Tibial artery (tissue), 4 donors: ENCODE measurements at regions not wholly inside any gene's neighbourhood (a gene's known extent, or its start where the extent isn't known, plus 50 kb on each side); places are given as distances from the start of the nearest gene placed in this dataset.
A peak's percentile ranks its signal among the peaks of the same experiment; 100 is the strongest.

Source experiments
- DNase-seq, 2 donors: peaks; one replicate each; pipeline ENCODE4 v3.0.0-alpha.2; 2019
- H3K27ac ChIP-seq, 2 donors: fragments of 200-600 bp; sonication (generic) in 1 of 2; 1 replicate in 1 of 2; 2 replicates in 1 of 2; pipeline ENCODE4 v1.5.1; 2018 to 2019; ENCODE audit warnings: mild to moderate bottlenecking in 1 of 2
- H3K27me3 ChIP-seq, 2 donors: fragments of 200-600 bp; sonication (generic) in 1 of 2; one replicate each; pipeline versions ENCODE4 v1.5.1 to v1.6.0; 2016 to 2019
- H3K36me3 ChIP-seq, 3 donors: fragments of 200-600 bp; sonication (generic) in 2 of 3; one replicate each; pipeline ENCODE4 v1.5.1; 2016 to 2019; ENCODE audit warnings: mild to moderate bottlenecking in 2 of 3
- H3K4me1 ChIP-seq, 4 donors: fragments of 200-600 bp; sonication (generic) in 2 of 4; 1 replicate in 3 of 4; 2 replicates in 1 of 4; pipeline ENCODE4 v1.5.1; 2016 to 2019
- H3K4me3 ChIP-seq, 2 donors: fragments of 200-600 bp; sonication (generic) in 1 of 2; 1 replicate in 1 of 2; 2 replicates in 1 of 2; pipeline ENCODE4 v1.5.1; 2018 to 2019; ENCODE audit warnings: mild to moderate bottlenecking in 2 of 2
- H3K9me3 ChIP-seq, 3 donors: fragments of 200-600 bp; sonication (generic) in 1 of 3; one replicate each; pipeline ENCODE4 v1.5.1; 2016 to 2019
- intact Hi-C: fragments of 100-400 bp; cut with DNase I; formaldehyde crosslinking; loops from one replicate; pipeline ENCODE4 v1.15.0; 2023; ENCODE audit warnings: low total_unique reads
- TF ChIP-seq, protein P1 (sequence below), 2 experiments: fragments of 200-600 bp in 1 of 2; fragments of 450-650 bp in 1 of 2; IDR thresholded peaks; one replicate each; pipeline ENCODE4 v1.5.1; 2017 to 2019; ENCODE audit warnings: antibody characterized with exemption in 2 of 2, mild to moderate bottlenecking in 1 of 2, moderate library complexity in 1 of 2

DNA sequence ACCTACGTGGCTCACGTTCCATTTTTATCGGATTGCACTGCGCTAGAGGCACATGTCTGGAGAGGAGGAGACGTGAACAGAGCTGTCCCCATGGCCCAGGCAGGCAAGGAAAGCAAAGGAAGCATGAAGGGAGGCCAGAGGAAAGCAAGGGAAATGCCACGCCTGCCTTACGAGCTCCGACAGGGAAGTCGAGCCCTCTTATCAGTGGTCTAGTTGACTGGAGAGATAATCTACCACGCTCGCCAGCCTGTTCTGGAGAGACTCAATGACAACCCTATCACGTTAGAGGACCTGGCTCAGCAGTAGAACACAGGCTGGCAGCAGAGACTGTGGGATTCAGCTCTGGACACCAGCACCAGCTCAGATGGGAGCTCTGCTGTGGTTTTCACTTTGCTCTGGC, 202.6 kb upstream of the ID2 start:
- Histone ChIP-seq H3K27ac (no peak overlapping the region), H3K27me3 (no peaks in the 10 kb centered on the region), H3K4me1 (no peaks in the 10 kb centered on the region), H3K4me3 (no peak overlapping the region), H3K9me3 (no peaks in the 10 kb centered on the region), H3K36me3 (no peaks in the 10 kb centered on the region)
- peak in 1 of 2 donors; percentile 35 for DNase-seq
- intact Hi-C loops: no loop called here
- TF ChIP-seq, protein P1, sequence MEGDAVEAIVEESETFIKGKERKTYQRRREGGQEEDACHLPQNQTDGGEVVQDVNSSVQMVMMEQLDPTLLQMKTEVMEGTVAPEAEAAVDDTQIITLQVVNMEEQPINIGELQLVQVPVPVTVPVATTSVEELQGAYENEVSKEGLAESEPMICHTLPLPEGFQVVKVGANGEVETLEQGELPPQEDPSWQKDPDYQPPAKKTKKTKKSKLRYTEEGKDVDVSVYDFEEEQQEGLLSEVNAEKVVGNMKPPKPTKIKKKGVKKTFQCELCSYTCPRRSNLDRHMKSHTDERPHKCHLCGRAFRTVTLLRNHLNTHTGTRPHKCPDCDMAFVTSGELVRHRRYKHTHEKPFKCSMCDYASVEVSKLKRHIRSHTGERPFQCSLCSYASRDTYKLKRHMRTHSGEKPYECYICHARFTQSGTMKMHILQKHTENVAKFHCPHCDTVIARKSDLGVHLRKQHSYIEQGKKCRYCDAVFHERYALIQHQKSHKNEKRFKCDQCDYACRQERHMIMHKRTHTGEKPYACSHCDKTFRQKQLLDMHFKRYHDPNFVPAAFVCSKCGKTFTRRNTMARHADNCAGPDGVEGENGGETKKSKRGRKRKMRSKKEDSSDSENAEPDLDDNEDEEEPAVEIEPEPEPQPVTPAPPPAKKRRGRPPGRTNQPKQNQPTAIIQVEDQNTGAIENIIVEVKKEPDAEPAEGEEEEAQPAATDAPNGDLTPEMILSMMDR (IDR thresholded peaks at IDR 0.05): no peak

DNA sequence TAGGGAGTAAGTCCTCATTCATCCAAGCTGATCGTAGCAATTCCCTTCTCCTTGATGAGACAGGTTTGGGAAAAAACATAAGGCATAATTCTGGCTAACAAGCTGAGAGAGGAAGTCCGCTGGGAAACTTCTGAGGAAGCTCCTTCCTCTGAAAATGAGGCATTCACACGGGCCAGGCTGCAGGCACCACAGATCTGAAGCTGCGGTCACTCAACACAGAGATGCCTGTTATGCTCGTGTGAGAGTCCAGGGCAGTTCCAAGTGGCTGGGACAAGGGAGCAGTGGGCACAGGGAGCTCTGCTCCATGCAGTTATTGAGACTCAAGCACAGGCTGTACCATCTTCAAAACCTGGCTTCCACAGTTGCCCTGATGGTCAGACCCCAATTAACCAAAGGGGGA, 200.9 kb upstream of the ID2 start:
- Histone ChIP-seq H3K27me3 (no peaks in the 10 kb centered on the region), H3K4me3 (no peak overlapping the region), H3K27ac (no peak overlapping the region), H3K4me1 (no peaks in the 10 kb centered on the region), H3K36me3 (no peaks in the 10 kb centered on the region), H3K9me3 (no peaks in the 10 kb centered on the region)
- DNase-seq: peak in 1 of 2 donors; percentile 16
- TF ChIP-seq, protein P1 (IDR thresholded peaks at IDR 0.05): no peak
- intact Hi-C loops: no loop called here

DNA sequence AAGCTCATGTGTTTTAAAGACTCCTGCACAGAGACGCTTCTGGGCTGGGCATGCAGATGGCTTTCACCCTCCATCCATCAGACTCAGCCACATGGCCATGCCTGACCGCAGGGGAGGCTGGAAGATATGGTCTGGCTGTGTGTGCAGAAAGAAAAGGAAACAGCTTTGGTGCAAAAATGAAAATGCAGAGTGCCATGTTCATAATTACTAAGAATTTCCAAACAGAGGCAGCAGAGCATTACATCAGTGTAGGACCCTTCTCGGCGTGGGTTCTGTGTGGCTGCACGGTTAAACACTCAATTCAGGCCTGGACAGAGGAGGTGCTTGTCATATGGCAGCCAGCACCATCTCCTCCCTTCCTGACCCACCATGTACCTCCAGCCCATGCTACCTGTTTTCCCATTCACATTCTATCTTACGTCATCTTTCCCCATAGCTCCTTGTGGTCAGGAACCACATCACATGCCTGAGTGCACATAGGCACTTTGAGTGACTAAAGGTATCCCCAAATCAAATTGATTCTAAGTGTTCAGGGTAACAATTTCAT, 200.3 kb upstream of the ID2 start:
- H3K9me3 ChIP-seq: no peaks in the 10 kb centered on the region
- DNase-seq: peak in 1 of 2 donors; percentile 4
- TF ChIP-seq, protein P1 (IDR thresholded peaks at IDR 0.05): no peak
- no peak overlapping the region for H3K27ac ChIP-seq
- intact Hi-C loops: no loop called here
- H3K36me3 ChIP-seq: no peaks in the 10 kb centered on the region
- H3K4me1 ChIP-seq: no peaks in the 10 kb centered on the region
- no peak overlapping the region for H3K4me3 ChIP-seq
- no peaks in the 10 kb centered on the region for H3K27me3 ChIP-seq

GRCh38 chr2:8482432-8482831, 199.4 kb upstream of the ID2 start:
- TF ChIP-seq, protein P1 (IDR thresholded peaks at IDR 0.05): no peak
- Histone ChIP-seq H3K36me3 (no peaks in the 10 kb centered on the region), H3K4me3 (no peak overlapping the region), H3K27me3 (no peaks in the 10 kb centered on the region), H3K4me1 (no peaks in the 10 kb centered on the region), H3K9me3 (no peaks in the 10 kb centered on the region), H3K27ac (no peak overlapping the region)
- peak in 1 of 2 donors; percentile 40 for DNase-seq
- intact Hi-C loops: no loop called here

GRCh38 chr2:8484502-8485283, 197.2 kb upstream of the ID2 start:
- H3K36me3 ChIP-seq: no peaks in the 10 kb centered on the region
- TF ChIP-seq, protein P1 (IDR thresholded peaks at IDR 0.05): no peak
- H3K27ac ChIP-seq: no peak overlapping the region
- DNase-seq: peak in 1 of 2 donors; percentile 28
- no peak overlapping the region for H3K4me3 ChIP-seq
- no peaks in the 10 kb centered on the region for H3K4me1 ChIP-seq
- H3K9me3 ChIP-seq: no peaks in the 10 kb centered on the region
- intact Hi-C loops: no loop called here
- H3K27me3 ChIP-seq: no peaks in the 10 kb centered on the region
